Astrocyte (in vitro differentiated cells and primary cell): ENCODE measurements at regions not wholly inside any gene's neighbourhood (a gene's known extent, or its start where the extent isn't known, plus 50 kb on each side); places are given as distances from the start of the nearest gene placed in this dataset.

ENCODE experiments used
- CTCF ChIP-seq: IDR thresholded peaks from 2 replicates; pipeline ENCODE4 v1.5.1; 2011; ENCODE audit warnings: low read depth, mild to moderate bottlenecking, inconsistent platforms, low read length, moderate library complexity; ENCODE audit not compliant: insufficient read depth
- EZH2 ChIP-seq: IDR thresholded peaks from 2 replicates; pipeline ENCODE4 v1.6.1; 2012; ENCODE audit warnings: mild to moderate bottlenecking, low read length, inconsistent platforms; ENCODE audit not compliant: insufficient read depth

GRCh38 chr2:150319658-150320555 is 167.6 kb downstream of the RND3 start:
- TF ChIP-seq EZH2 (no peak), CTCF (no peak)
